Endothelial cell (in vitro differentiated cells): ENCODE measurements at regions not wholly inside any gene's neighbourhood (a gene's known extent, or its start where the extent isn't known, plus 50 kb on each side); places are given as distances from the start of the nearest gene placed in this dataset.

Experiments used
- DNase-seq: peaks from one replicate; pipeline ENCODE4 v3.0.0; 2021; ENCODE audit warnings: low spot score
- H3K27ac Mint-ChIP-seq: one replicate; pipeline ENCODE4 v1.8.0; 2021; ENCODE audit warnings: mixed read lengths, inconsistent platforms; ENCODE audit not compliant: unreplicated experiment
- H3K27me3 Mint-ChIP-seq: one replicate; pipeline ENCODE4 v1.8.0; 2021; ENCODE audit warnings: mild to moderate bottlenecking, moderate library complexity, mixed read lengths, inconsistent platforms; ENCODE audit not compliant: unreplicated experiment
- H3K36me3 Mint-ChIP-seq: one replicate; pipeline ENCODE4 v1.8.0; 2021; ENCODE audit warnings: mild to moderate bottlenecking, low read depth, mixed read lengths, inconsistent platforms; ENCODE audit not compliant: unreplicated experiment
- H3K4me1 Mint-ChIP-seq: one replicate; pipeline ENCODE4 v1.8.0; 2021; ENCODE audit warnings: mild to moderate bottlenecking, mixed read lengths, inconsistent platforms; ENCODE audit not compliant: unreplicated experiment
- H3K4me3 Mint-ChIP-seq: one replicate; pipeline ENCODE4 v1.8.0; 2021; ENCODE audit warnings: mild to moderate bottlenecking, mixed read lengths, inconsistent platforms; ENCODE audit not compliant: unreplicated experiment
- H3K9me3 Mint-ChIP-seq: one replicate; pipeline ENCODE4 v1.8.0; 2021; ENCODE audit warnings: mixed read lengths, inconsistent platforms; ENCODE audit not compliant: unreplicated experiment
- TF ChIP-seq, protein P1 (sequence below): fragments of 200-600 bp; sonication (generic); IDR thresholded peaks from one replicate; pipeline ENCODE4 v1.5.0; 2021; ENCODE audit warnings: antibody characterized with exemption; ENCODE audit not compliant: unreplicated experiment

DNA sequence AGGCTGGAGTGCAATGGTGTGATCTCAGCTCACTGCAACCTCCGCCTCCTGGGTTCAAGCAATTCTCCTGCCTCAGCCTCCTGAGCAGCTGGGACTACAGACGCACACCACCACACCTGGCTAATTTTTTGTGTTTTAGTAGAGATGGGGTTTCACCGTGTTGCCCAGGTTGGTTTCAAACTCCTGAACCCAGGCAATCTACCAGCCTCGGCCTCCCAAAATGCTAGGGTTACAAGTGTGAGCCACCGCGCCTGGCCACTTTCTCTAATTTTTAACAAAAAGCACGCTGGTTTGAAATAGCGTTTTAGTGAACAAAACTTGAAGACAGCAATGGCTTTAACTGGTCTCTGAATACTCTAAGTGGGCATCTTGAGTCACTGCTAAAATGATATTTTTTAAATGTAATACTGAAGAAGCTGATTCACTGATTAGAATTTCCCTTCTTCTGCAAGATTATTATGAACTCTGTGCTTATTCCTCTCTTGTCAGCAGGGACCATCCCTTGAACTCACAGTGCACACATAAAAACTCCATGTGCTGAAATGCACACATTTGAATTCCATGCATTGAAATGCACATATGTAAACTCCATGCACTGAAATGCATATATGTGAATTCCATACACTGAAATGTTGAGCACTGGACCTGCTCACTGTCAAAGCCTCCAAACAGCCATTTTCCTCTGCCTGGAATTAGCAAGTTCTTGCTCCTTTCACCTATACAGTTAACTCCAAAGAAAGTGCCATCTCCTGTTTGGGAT lies 1411.5 kb upstream of the ACVR2A start:
- TF ChIP-seq, protein P1, sequence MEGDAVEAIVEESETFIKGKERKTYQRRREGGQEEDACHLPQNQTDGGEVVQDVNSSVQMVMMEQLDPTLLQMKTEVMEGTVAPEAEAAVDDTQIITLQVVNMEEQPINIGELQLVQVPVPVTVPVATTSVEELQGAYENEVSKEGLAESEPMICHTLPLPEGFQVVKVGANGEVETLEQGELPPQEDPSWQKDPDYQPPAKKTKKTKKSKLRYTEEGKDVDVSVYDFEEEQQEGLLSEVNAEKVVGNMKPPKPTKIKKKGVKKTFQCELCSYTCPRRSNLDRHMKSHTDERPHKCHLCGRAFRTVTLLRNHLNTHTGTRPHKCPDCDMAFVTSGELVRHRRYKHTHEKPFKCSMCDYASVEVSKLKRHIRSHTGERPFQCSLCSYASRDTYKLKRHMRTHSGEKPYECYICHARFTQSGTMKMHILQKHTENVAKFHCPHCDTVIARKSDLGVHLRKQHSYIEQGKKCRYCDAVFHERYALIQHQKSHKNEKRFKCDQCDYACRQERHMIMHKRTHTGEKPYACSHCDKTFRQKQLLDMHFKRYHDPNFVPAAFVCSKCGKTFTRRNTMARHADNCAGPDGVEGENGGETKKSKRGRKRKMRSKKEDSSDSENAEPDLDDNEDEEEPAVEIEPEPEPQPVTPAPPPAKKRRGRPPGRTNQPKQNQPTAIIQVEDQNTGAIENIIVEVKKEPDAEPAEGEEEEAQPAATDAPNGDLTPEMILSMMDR: no peak
- no peak for DNase-seq
- H3K27me3 Mint-ChIP-seq: no peaks in the 10 kb centered on the region
- no peaks in the 10 kb centered on the region for H3K9me3 Mint-ChIP-seq
- no peak overlapping the region for H3K27ac Mint-ChIP-seq
- H3K4me3 Mint-ChIP-seq: no peak overlapping the region
- no peaks in the 10 kb centered on the region for H3K36me3 Mint-ChIP-seq
- no peaks in the 10 kb centered on the region for H3K4me1 Mint-ChIP-seq

DNA sequence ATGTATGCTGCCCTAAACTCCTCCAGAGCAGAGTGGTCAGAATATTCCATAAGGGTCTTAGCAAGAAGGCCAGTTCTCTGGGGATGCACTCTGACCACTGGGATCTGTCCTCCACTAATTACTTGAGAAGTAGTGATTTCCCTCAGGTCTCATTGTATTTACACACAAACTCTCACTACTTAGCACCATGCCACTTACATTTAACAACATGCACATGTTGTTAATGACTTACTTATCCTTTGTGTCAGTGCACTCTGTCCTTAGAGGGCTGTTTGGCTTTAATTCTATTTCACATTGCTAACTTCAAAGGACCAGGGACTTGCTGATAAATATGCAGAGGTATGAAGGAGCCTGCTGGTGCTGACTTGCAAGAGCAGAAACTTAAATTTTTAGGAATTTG lies 1415.5 kb upstream of the ACVR2A start:
- TF ChIP-seq, protein P1: no peak
- no peaks in the 10 kb centered on the region for H3K27me3 Mint-ChIP-seq
- DNase-seq: no peak

DNA sequence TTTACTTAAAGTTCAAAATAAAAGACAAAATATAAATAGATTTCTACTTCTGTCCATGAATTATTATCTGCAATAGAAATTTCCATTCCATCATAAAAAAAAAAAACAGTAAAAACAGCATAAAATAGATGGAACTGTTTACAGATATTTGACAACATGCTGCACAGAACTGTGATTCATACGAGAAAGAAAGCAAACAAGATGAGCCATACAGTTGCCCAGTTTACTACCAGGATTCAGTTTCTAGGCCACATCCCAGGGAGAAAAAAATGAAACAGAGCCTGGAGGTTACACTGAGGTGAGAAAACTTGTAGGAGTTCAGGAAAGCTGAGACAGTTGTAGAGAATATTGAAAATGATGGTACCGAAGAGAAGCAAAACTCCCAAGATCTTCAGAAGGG lies 1426.9 kb upstream of the ACVR2A start:
- Mint-ChIP-seq H3K27ac (no peak overlapping the region), H3K27me3 (peaks cover 2% of the 10 kb centered on the region), H3K36me3 (no peaks in the 10 kb centered on the region), H3K9me3 (no peaks in the 10 kb centered on the region), H3K4me1 (peaks cover 9% of the 10 kb centered on the region), H3K4me3 (no peak overlapping the region)
- TF ChIP-seq, protein P1: no peak
- no peak for DNase-seq

More for the DNA sequence above, 1415.5 kb upstream of the ACVR2A start:
- Mint-ChIP-seq H3K36me3 (no peaks in the 10 kb centered on the region), H3K4me3 (no peak overlapping the region), H3K27ac (no peak overlapping the region), H3K9me3 (no peaks in the 10 kb centered on the region), H3K4me1 (no peaks in the 10 kb centered on the region)

GRCh38 chr2:146415291-146415690 lies 1429.5 kb upstream of the ACVR2A start:
- H3K27me3 Mint-ChIP-seq: peaks cover 2% of the 10 kb centered on the region
- H3K9me3 Mint-ChIP-seq: no peaks in the 10 kb centered on the region
- peak overlapping the region; percentile 74 for H3K27ac Mint-ChIP-seq
- H3K4me1 Mint-ChIP-seq: peaks cover 9% of the 10 kb centered on the region
- no peak for DNase-seq
- H3K36me3 Mint-ChIP-seq: no peaks in the 10 kb centered on the region
- TF ChIP-seq, protein P1: no peak
- no peak overlapping the region for H3K4me3 Mint-ChIP-seq

- DNase-seq: no peak
- H3K27ac Mint-ChIP-seq: peak overlapping the region; percentile 74
- H3K4me3 Mint-ChIP-seq: no peak overlapping the region
- H3K9me3 Mint-ChIP-seq: no peaks in the 10 kb centered on the region
- H3K27me3 Mint-ChIP-seq: peaks cover 2% of the 10 kb centered on the region
- H3K36me3 Mint-ChIP-seq: no peaks in the 10 kb centered on the region
- TF ChIP-seq, protein P1: no peak
- peaks cover 9% of the 10 kb centered on the region for H3K4me1 Mint-ChIP-seq
Measured at GRCh38 chr2:146414456-146414855, 1430.4 kb upstream of the ACVR2A start.
